HepG2 (cell line): ENCODE measurements at regions not wholly inside any gene's neighbourhood (a gene's known extent, or its start where the extent isn't known, plus 50 kb on each side); places are given as distances from the start of the nearest gene placed in this dataset.
A peak's percentile ranks its signal among the peaks of the same experiment; 100 is the strongest.

Experiments used
- BCL6 ChIP-seq: IDR thresholded peaks from 2 replicates; pipeline ENCODE4 v1.6.1; 2016; ENCODE audit warnings: missing genetic modification reagents, missing compliant biosample characterization
- CBX2 ChIP-seq, 2 experiments: fragments of 200-600 bp in 1 of 2; sonication (generic); formaldehyde crosslinking in 1 of 2; IDR thresholded peaks; 2 replicates each; pipeline versions ENCODE4 v1.7.0 to v1.8.1; 2018 to 2022; ENCODE audit warnings: low read depth in 2 of 2, low read length in 1 of 2, mild to moderate bottlenecking in 1 of 2, missing genetic modification reagents in 1 of 2
- EEA1 ChIP-seq: sonication (generic); formaldehyde crosslinking; IDR thresholded peaks from 2 replicates; pipeline ENCODE4 v1.5.1; 2020; ENCODE audit warnings: mild to moderate bottlenecking, missing genetic modification reagents, borderline replicate concordance
- GATA4 ChIP-seq: sonication (generic); IDR thresholded peaks from 2 replicates; pipeline ENCODE4 v1.6.1; 2016; ENCODE audit warnings: antibody characterized with exemption, low read depth, borderline replicate concordance
- HNRNPL ChIP-seq: fragments of 200-400 bp; formaldehyde crosslinking; IDR thresholded peaks from 2 replicates; pipeline ENCODE4 v1.6.1; 2017; ENCODE audit warnings: mild to moderate bottlenecking, low read depth, low read length
- PHF8 ChIP-seq: sonication (generic); formaldehyde crosslinking; IDR thresholded peaks from 2 replicates; pipeline ENCODE4 v1.5.0; 2020; ENCODE audit warnings: missing genetic modification reagents
- PPARG ChIP-seq: conservative IDR thresholded peaks from 2 replicates; pipeline ENCODE4 v1.6.1; 2016; ENCODE audit warnings: missing biosample characterization, missing genetic modification reagents
- RBM22 ChIP-seq: fragments of 200-400 bp; formaldehyde crosslinking; optimal IDR thresholded peaks from 2 replicates; pipeline ENCODE3; 2017; ENCODE audit warnings: mild to moderate bottlenecking, low read length, moderate library complexity
- SCMH1 ChIP-seq: sonication (generic); formaldehyde crosslinking; IDR thresholded peaks from 2 replicates; pipeline ENCODE4 v1.9.0; 2021; ENCODE audit warnings: missing genetic modification reagents, mild to moderate bottlenecking, borderline replicate concordance
- SIN3A ChIP-seq: IDR thresholded peaks from 2 replicates; pipeline ENCODE4 v1.6.1; 2011; ENCODE audit warnings: low read depth, mild to moderate bottlenecking, control low read depth, low read length, borderline replicate concordance
- TOE1 ChIP-seq: sonication (generic); formaldehyde crosslinking; IDR thresholded peaks from 2 replicates; pipeline ENCODE4 v1.4.0; 2020; ENCODE audit warnings: mild to moderate bottlenecking, missing genetic modification reagents
- ZNF260 ChIP-seq: sonication (generic); formaldehyde crosslinking; IDR thresholded peaks from 2 replicates; pipeline ENCODE4 v1.4.0; 2020; ENCODE audit warnings: missing genetic modification reagents, low read depth, mild to moderate bottlenecking, borderline replicate concordance
- ZNF331 ChIP-seq: sonication (generic); formaldehyde crosslinking; IDR thresholded peaks from 2 replicates; pipeline ENCODE4 v1.4.0; 2020; ENCODE audit warnings: missing genetic modification reagents
- ZNF605 ChIP-seq: sonication (generic); formaldehyde crosslinking; IDR thresholded peaks from 2 replicates; pipeline ENCODE4 v1.8.0; 2022; ENCODE audit warnings: mild to moderate bottlenecking, missing genetic modification reagents
- TF ChIP-seq, protein P1 (sequence below): sonication (generic); formaldehyde crosslinking; IDR thresholded peaks from 2 replicates; pipeline ENCODE4 v1.4.0; 2020; ENCODE audit warnings: missing genetic modification reagents, borderline replicate concordance
- TF ChIP-seq, protein P2 (sequence below): sonication (generic); formaldehyde crosslinking; IDR thresholded peaks from 2 replicates; pipeline ENCODE4 v1.8.1; 2022; ENCODE audit warnings: mild to moderate bottlenecking, missing genetic modification reagents
- TF ChIP-seq, protein P3 (sequence below): sonication (generic); formaldehyde crosslinking; IDR thresholded peaks from 2 replicates; pipeline ENCODE4 v1.4.0; 2020; ENCODE audit warnings: mild to moderate bottlenecking, missing genetic modification reagents
- TF ChIP-seq, protein P4 (sequence below): sonication (generic); formaldehyde crosslinking; IDR thresholded peaks from 2 replicates; pipeline ENCODE4 v1.5.0; 2020; ENCODE audit warnings: missing genetic modification reagents
- TF ChIP-seq, protein P5 (sequence below): sonication (generic); formaldehyde crosslinking; IDR thresholded peaks from 2 replicates; pipeline ENCODE4 v1.5.0; 2020; ENCODE audit warnings: missing genetic modification reagents

DNA sequence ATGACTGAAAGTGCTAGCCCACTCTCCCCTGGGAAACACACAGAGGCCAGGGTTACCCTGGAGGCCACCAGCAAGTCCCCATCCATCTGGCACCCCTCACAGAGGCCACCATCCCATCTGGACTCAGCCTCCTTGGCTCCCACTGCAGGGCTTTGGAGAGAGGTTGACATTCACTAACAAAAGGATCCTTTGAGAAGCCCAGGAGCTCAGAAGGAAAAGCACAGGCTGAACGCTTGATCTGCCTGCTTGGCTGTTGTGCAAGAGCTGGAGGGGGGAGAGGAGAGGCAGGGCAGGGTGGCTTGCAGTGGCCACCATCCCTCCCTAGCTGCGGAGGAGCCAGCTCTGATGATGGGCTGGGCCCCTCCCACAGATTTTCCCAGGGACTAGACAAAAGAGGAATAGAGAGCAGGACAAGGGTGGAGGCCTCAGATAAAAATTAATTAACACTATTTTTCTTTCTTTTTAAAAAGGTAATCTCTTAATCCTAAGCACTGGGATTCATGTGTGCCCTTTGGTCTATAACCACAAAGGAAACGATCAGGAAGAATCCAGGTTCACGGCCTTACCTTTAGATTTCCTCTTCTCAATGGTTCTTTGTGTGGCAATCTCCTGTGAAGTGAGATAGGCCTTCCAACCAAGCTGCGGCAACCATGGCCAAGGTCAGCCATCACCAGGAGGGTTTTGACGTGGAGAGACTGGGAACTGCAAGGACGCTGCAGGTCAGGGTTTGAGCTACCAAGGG is 154.7 kb downstream of the BARX2 start (continued):
- TF ChIP-seq, protein P1, sequence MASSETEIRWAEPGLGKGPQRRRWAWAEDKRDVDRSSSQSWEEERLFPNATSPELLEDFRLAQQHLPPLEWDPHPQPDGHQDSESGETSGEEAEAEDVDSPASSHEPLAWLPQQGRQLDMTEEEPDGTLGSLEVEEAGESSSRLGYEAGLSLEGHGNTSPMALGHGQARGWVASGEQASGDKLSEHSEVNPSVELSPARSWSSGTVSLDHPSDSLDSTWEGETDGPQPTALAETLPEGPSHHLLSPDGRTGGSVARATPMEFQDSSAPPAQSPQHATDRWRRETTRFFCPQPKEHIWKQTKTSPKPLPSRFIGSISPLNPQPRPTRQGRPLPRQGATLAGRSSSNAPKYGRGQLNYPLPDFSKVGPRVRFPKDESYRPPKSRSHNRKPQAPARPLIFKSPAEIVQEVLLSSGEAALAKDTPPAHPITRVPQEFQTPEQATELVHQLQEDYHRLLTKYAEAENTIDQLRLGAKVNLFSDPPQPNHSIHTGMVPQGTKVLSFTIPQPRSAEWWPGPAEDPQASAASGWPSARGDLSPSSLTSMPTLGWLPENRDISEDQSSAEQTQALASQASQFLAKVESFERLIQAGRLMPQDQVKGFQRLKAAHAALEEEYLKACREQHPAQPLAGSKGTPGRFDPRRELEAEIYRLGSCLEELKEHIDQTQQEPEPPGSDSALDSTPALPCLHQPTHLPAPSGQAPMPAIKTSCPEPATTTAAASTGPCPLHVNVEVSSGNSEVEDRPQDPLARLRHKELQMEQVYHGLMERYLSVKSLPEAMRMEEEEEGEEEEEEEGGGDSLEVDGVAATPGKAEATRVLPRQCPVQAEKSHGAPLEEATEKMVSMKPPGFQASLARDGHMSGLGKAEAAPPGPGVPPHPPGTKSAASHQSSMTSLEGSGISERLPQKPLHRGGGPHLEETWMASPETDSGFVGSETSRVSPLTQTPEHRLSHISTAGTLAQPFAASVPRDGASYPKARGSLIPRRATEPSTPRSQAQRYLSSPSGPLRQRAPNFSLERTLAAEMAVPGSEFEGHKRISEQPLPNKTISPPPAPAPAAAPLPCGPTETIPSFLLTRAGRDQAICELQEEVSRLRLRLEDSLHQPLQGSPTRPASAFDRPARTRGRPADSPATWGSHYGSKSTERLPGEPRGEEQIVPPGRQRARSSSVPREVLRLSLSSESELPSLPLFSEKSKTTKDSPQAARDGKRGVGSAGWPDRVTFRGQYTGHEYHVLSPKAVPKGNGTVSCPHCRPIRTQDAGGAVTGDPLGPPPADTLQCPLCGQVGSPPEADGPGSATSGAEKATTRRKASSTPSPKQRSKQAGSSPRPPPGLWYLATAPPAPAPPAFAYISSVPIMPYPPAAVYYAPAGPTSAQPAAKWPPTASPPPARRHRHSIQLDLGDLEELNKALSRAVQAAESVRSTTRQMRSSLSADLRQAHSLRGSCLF (CRISPR knock-in tag) = no peak
- TF ChIP-seq ZNF605 (CRISPR knock-in tag) (no peak), TOE1 (no peak), BCL6 (CRISPR knock-in tag) (peak; percentile 74), RBM22 (no peak), EEA1 (CRISPR knock-in tag) (no peak), PHF8 (CRISPR knock-in tag) (0 out of 2 replicates have a peak, but pooled peaks have one; percentile 20), CBX2 (IDR thresholded peaks at IDR 0.05; ENCODE audit: low read depth, low read length) (no peak), CBX2 (CRISPR knock-in tag; IDR thresholded peaks at IDR 0.05; ENCODE audit: low read depth) (no peak), SCMH1 (no peak), GATA4 (no peak), ZNF260 (CRISPR knock-in tag) (no peak), ZNF331 (CRISPR knock-in tag) (no peak), PPARG (CRISPR knock-in tag) (peak; percentile 63), SIN3A (no peak), HNRNPL (no peak)
- TF ChIP-seq, protein P2, sequence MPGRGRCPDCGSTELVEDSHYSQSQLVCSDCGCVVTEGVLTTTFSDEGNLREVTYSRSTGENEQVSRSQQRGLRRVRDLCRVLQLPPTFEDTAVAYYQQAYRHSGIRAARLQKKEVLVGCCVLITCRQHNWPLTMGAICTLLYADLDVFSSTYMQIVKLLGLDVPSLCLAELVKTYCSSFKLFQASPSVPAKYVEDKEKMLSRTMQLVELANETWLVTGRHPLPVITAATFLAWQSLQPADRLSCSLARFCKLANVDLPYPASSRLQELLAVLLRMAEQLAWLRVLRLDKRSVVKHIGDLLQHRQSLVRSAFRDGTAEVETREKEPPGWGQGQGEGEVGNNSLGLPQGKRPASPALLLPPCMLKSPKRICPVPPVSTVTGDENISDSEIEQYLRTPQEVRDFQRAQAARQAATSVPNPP (CRISPR knock-in tag) = no peak
- TF ChIP-seq, protein P3, sequence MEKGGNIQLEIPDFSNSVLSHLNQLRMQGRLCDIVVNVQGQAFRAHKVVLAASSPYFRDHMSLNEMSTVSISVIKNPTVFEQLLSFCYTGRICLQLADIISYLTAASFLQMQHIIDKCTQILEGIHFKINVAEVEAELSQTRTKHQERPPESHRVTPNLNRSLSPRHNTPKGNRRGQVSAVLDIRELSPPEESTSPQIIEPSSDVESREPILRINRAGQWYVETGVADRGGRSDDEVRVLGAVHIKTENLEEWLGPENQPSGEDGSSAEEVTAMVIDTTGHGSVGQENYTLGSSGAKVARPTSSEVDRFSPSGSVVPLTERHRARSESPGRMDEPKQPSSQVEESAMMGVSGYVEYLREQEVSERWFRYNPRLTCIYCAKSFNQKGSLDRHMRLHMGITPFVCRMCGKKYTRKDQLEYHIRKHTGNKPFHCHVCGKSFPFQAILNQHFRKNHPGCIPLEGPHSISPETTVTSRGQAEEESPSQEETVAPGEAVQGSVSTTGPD (CRISPR knock-in tag) = peak; percentile 67; the same call in 1 of the 2 replicates
- TF ChIP-seq, protein P4, sequence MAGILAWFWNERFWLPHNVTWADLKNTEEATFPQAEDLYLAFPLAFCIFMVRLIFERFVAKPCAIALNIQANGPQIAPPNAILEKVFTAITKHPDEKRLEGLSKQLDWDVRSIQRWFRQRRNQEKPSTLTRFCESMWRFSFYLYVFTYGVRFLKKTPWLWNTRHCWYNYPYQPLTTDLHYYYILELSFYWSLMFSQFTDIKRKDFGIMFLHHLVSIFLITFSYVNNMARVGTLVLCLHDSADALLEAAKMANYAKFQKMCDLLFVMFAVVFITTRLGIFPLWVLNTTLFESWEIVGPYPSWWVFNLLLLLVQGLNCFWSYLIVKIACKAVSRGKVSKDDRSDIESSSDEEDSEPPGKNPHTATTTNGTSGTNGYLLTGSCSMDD = no peak
- TF ChIP-seq, protein P5, sequence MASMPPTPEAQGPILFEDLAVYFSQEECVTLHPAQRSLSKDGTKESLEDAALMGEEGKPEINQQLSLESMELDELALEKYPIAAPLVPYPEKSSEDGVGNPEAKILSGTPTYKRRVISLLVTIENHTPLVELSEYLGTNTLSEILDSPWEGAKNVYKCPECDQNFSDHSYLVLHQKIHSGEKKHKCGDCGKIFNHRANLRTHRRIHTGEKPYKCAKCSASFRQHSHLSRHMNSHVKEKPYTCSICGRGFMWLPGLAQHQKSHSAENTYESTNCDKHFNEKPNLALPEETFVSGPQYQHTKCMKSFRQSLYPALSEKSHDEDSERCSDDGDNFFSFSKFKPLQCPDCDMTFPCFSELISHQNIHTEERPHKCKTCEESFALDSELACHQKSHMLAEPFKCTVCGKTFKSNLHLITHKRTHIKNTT (CRISPR knock-in tag) = no peak
